ENCODE measurements at regions not wholly inside any gene's neighbourhood (a gene's known extent, or its start where the extent isn't known, plus 50 kb on each side); places are given as distances from the start of the nearest gene placed in this dataset.

DNA sequence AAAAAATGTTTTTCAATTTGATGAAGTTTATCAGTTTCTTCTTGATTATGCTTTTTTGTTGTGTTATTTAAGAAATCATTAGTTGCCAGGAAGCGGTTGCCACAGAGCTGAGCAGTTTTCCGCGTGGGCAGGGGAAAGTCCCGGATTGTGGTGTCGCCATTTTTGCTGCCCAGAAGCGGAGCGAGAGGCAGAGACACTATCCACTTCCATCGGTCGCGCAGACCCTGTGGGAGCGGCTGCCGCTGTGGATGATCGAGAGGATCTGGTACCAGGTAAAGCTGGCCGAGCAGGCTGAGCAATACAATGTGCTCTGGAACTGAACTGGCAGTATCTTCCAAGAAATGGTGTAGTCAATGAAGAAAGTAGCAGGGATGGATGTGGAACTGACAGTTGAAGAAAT lies 119.8 kb downstream of the ZNF736 start:
- TF ChIP-seq, protein P1, sequence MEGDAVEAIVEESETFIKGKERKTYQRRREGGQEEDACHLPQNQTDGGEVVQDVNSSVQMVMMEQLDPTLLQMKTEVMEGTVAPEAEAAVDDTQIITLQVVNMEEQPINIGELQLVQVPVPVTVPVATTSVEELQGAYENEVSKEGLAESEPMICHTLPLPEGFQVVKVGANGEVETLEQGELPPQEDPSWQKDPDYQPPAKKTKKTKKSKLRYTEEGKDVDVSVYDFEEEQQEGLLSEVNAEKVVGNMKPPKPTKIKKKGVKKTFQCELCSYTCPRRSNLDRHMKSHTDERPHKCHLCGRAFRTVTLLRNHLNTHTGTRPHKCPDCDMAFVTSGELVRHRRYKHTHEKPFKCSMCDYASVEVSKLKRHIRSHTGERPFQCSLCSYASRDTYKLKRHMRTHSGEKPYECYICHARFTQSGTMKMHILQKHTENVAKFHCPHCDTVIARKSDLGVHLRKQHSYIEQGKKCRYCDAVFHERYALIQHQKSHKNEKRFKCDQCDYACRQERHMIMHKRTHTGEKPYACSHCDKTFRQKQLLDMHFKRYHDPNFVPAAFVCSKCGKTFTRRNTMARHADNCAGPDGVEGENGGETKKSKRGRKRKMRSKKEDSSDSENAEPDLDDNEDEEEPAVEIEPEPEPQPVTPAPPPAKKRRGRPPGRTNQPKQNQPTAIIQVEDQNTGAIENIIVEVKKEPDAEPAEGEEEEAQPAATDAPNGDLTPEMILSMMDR (conservative IDR thresholded peaks at IDR 0.05) = no peak
- Histone ChIP-seq H3K79me2 (ENCODE audit: insufficient read depth, low read length) (no peaks in the 10 kb centered on the region), H2AK5ac (ENCODE audit: insufficient read length, low read length) (no peak overlapping the region), H3K27ac (ENCODE audit: insufficient read length, low read depth, low read length) (no peak overlapping the region), H2BK15ac (ENCODE audit: low read depth, low read length) (no peak overlapping the region), H3K18ac (ENCODE audit: insufficient read length, low read depth, low read length) (no peak overlapping the region), H3K23ac (ENCODE audit: insufficient read length, low read depth, low read length) (no peak overlapping the region), H4K5ac (ENCODE audit: insufficient read length, low read depth, low read length) (no peak overlapping the region), H3K4ac (ENCODE audit: low read depth, low read length) (no peak overlapping the region), H3K9ac (ENCODE audit: extremely low read depth, insufficient read length, low read length) (no peak overlapping the region), H3K27me3 (ENCODE audit: insufficient read depth, low read length) (no peaks in the 10 kb centered on the region), H4K8ac (replicated peaks; ENCODE audit: insufficient read length, low read depth, low read length) (no peak overlapping the region), H3K4me2 (ENCODE audit: insufficient read depth, insufficient read length, low read length) (no peak overlapping the region), H2BK12ac (ENCODE audit: insufficient read length, low read depth, low read length) (no peak overlapping the region), H3K56ac (ENCODE audit: insufficient read length, low read depth, low read length) (no peak overlapping the region), H2BK120ac (ENCODE audit: low read depth, low read length, poor library complexity, severe bottlenecking) (no peak overlapping the region), H3K14ac (ENCODE audit: insufficient read depth, low read length) (no peak overlapping the region), H3K4me1 (ENCODE audit: insufficient read depth, low read length) (no peaks in the 10 kb centered on the region), H3K79me1 (ENCODE audit: insufficient read depth, low read depth, low read length, poor library complexity, severe bottlenecking) (no peaks in the 10 kb centered on the region), H2BK5ac (ENCODE audit: insufficient read length, low read length) (no peak overlapping the region), H3K23me2 (ENCODE audit: insufficient read length, low read depth, low read length, poor library complexity, severe bottlenecking) (no peaks in the 10 kb centered on the region), H4K91ac (ENCODE audit: insufficient read length, low read depth, low read length) (no peak overlapping the region), H2BK20ac (ENCODE audit: low read depth, low read length, poor library complexity, severe bottlenecking) (no peak overlapping the region), H2AFZ (ENCODE audit: low read length) (no peak overlapping the region), H3T11ph (ENCODE audit: low read length) (no peak overlapping the region), H4K20me1 (ENCODE audit: control insufficient read depth, insufficient read depth, insufficient read length) (no peaks in the 10 kb centered on the region), H3K9me3 (ENCODE audit: control insufficient read depth, low read depth, low read length) (peaks cover 44% of the 10 kb centered on the region)
- WGBS (ENCODE audit: extremely low coverage, insufficient read length, low lambda C conversion rate) = no CpG with 5 or more reads among the region's 14 CpGs
- H3K4me3 Mint-ChIP-seq = no peak overlapping the region
- H3K4me1 Mint-ChIP-seq = no peaks in the 10 kb centered on the region
- no peak overlapping the region for H3K27ac Mint-ChIP-seq
- peaks cover 72 to 78% of the 10 kb centered on the region in 2 experiments for H3K9me3 Mint-ChIP-seq
- peaks cover 4 to 12% (median 10%) of the 10 kb centered on the region in 3 experiments; a peak in 5 of 7 replicates for H3K36me3 Mint-ChIP-seq (ENCODE audit: insufficient read depth in 1 of 3, low read depth in 3 of 3)
- no peaks in the 10 kb centered on the region for H3K27me3 Mint-ChIP-seq (ENCODE audit: low read depth)
- no peak for DNase-seq
